ENCODE measurements at regions not wholly inside any gene's neighbourhood (a gene's known extent, or its start where the extent isn't known, plus 50 kb on each side); places are given as distances from the start of the nearest gene placed in this dataset.

GRCh38 chr19:29320618-29321017, 107.7 kb upstream of the UQCRFS1 start:
- H3K4me3 ChIP-seq (ENCODE audit: low read length) = no peak overlapping the region
- no peak for TF ChIP-seq CTCF (IDR thresholded peaks at IDR 0.05; ENCODE audit: insufficient read depth, low read depth, low read length, missing control alignments)
- DNase-seq (ENCODE audit: low read depth) = no peak

- TF ChIP-seq CTCF (IDR thresholded peaks at IDR 0.05; ENCODE audit: insufficient read depth, low read depth, low read length, missing control alignments) = no peak
- DNase-seq (ENCODE audit: low read depth) = no peak
Observed at GRCh38 chr19:29321116-29321515, 108.2 kb upstream of the UQCRFS1 start.

DNA sequence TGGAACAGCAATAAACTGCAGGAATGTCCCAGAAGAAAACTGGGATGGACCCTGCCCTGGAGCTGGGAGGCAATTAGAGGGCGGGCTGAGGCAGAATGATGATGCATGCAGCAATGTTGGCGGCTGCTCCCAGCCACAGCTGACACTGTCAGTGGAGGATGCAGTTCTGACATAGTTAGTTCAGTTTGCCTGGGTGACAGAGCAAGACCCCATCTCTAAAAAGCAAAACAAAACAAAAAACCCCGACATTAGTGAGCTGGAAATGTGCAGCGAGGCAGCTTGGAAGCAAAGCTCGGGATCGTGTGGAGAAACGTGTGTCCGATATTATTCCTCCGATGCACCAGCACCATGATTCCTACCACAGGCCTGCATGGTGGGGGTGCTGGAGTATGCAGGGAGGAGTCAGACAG, 110.1 kb upstream of the UQCRFS1 start:
- no peak overlapping the region for H3K4me3 ChIP-seq (ENCODE audit: low read length)
- DNase-seq (ENCODE audit: low read depth) = no peak
- no peak for TF ChIP-seq CTCF (IDR thresholded peaks at IDR 0.05; ENCODE audit: insufficient read depth, low read depth, low read length, missing control alignments)

More at GRCh38 chr19:29321116-29321515, 108.2 kb upstream of the UQCRFS1 start:
- no peak overlapping the region for H3K4me3 ChIP-seq (ENCODE audit: low read length)

- no peak for DNase-seq (ENCODE audit: low read depth)
- no peak for TF ChIP-seq CTCF (IDR thresholded peaks at IDR 0.05; ENCODE audit: insufficient read depth, low read depth, low read length, missing control alignments)
Observed at GRCh38 chr19:29323440-29324290, 110.7 kb upstream of the UQCRFS1 start.

GRCh38 chr19:29324291-29324680, 111.3 kb upstream of the UQCRFS1 start:
- no peak for DNase-seq (ENCODE audit: low read depth)
- no peak for TF ChIP-seq CTCF (IDR thresholded peaks at IDR 0.05; ENCODE audit: insufficient read depth, low read depth, low read length, missing control alignments)
- H3K4me3 ChIP-seq (ENCODE audit: low read length) = no peak overlapping the region

More at GRCh38 chr19:29323440-29324290, 110.7 kb upstream of the UQCRFS1 start:
- no peak overlapping the region for H3K4me3 ChIP-seq (ENCODE audit: low read length)

DNA sequence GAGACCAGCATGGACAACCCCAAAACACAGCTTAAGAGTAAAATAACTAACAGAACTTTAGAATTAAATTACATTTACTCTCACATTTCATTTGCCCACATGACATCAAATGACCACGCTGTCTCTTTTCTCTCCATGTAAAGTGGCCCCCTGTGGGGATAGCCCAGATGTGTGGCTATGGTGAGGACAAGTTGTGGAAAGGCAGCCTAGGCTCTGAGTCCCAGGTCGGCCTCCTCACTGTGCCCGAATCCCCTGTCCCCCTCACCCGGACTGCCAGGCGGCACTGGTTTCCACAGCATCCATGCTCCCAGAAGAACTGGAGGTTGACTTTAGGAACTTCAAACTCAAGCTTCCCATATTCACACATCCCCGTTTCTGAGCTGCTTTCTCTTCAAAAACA, 111.8 kb upstream of the UQCRFS1 start:
- TF ChIP-seq CTCF (IDR thresholded peaks at IDR 0.05; ENCODE audit: insufficient read depth, low read depth, low read length, missing control alignments) = no peak
- no peak for DNase-seq (ENCODE audit: low read depth)
- no peak overlapping the region for H3K4me3 ChIP-seq (ENCODE audit: low read length)

Data from epithelial cell of esophagus (primary cell).